Caki2 (cell line): ENCODE measurements at regions not wholly inside any gene's neighbourhood (a gene's known extent, or its start where the extent isn't known, plus 50 kb on each side); places are given as distances from the start of the nearest gene placed in this dataset.
A peak's percentile ranks its signal among the peaks of the same experiment; 100 is the strongest.
"Not testable (repeated sequence)": the region's sequence is repeated elsewhere in the genome, so short reads cannot be mapped to it uniquely, and the experiment has no call there.

Experiments
- DNase-seq: peaks from one replicate; pipeline ENCODE4 v3.0.0-alpha.2; 2015; ENCODE audit warnings: low read depth
- in situ Hi-C: cut with HindIII; loops from 2 replicates; pipeline ENCODE4 v1.10.0; 2016; ENCODE audit warnings: low sequenced_read_pairs, low pct_unique_long_range_greater_than_20kb, mixed read lengths

GRCh38 chr10:93127642-93128215 is 54.0 kb downstream of the CYP26A1 start:
- DNase-seq, in situ Hi-C loops: not testable (repeated sequence)

GRCh38 chr10:93131986-93132385 is 58.3 kb downstream of the CYP26A1 start:
- in situ Hi-C loops: no loop called here

GRCh38 chr10:93138113-93138870 is 64.6 kb downstream of the CYP26A1 start:
- DNase-seq: no peak
- in situ Hi-C loops: no loop called here

More at GRCh38 chr10:93131986-93132385, 58.3 kb downstream of the CYP26A1 start:
- no peak for DNase-seq

- DNase-seq: no peak
- in situ Hi-C loops: no loop called here
Measured at GRCh38 chr10:93139059-93139655, 65.5 kb downstream of the CYP26A1 start.

- no peak for DNase-seq
- in situ Hi-C loops: no loop called here
Measured at GRCh38 chr10:93142534-93142933, 68.8 kb downstream of the CYP26A1 start.

GRCh38 chr10:93143281-93143680 is 69.6 kb downstream of the CYP26A1 start:
- in situ Hi-C loops: no loop called here
- DNase-seq: no peak

GRCh38 chr10:93146336-93146735 is 72.6 kb downstream of the CYP26A1 start:
- DNase-seq: no peak
- in situ Hi-C loops: no loop called here

GRCh38 chr10:93147281-93147680 is 73.6 kb downstream of the CYP26A1 start:
- in situ Hi-C loops: no loop called here
- no peak for DNase-seq

- no peak for DNase-seq
- in situ Hi-C loops: no loop called here
Measured at GRCh38 chr10:93148476-93148875, 74.8 kb downstream of the CYP26A1 start.

GRCh38 chr10:93149761-93150160 is 76.1 kb downstream of the CYP26A1 start:
- in situ Hi-C loops: no loop called here
- no peak for DNase-seq

GRCh38 chr10:93150289-93150688 is 76.6 kb downstream of the CYP26A1 start:
- DNase-seq: no peak
- in situ Hi-C loops: no loop called here

GRCh38 chr10:93150990-93151547 is 77.4 kb downstream of the CYP26A1 start:
- in situ Hi-C loops: no loop called here

GRCh38 chr10:93152136-93152535 is 78.4 kb downstream of the CYP26A1 start:
- in situ Hi-C loops: no loop called here

More at GRCh38 chr10:93150990-93151547, 77.4 kb downstream of the CYP26A1 start:
- no peak for DNase-seq

GRCh38 chr10:93154531-93154930 is 80.8 kb downstream of the CYP26A1 start:
- no peak for DNase-seq
- in situ Hi-C loops: no loop called here

More at GRCh38 chr10:93152136-93152535, 78.4 kb downstream of the CYP26A1 start:
- DNase-seq: peak; percentile 18

GRCh38 chr10:93160140-93160539 is 86.4 kb downstream of the CYP26A1 start:
- in situ Hi-C loops: no loop called here
- DNase-seq: no peak

- in situ Hi-C loops: no loop called here
- no peak for DNase-seq
Measured at GRCh38 chr10:93160829-93161228, 87.1 kb downstream of the CYP26A1 start.

GRCh38 chr10:93165367-93165766 is 91.7 kb downstream of the CYP26A1 start:
- no peak for DNase-seq

GRCh38 chr10:93166134-93166533 is 92.4 kb downstream of the CYP26A1 start:
- DNase-seq: no peak
- in situ Hi-C loops: no loop called here

More at GRCh38 chr10:93165367-93165766, 91.7 kb downstream of the CYP26A1 start:
- in situ Hi-C loops: no loop called here

- no peak for DNase-seq
- in situ Hi-C loops: no loop called here
Measured at GRCh38 chr10:93171837-93172236, 98.1 kb downstream of the CYP26A1 start.
